OCI-LY3 (cell line): ENCODE measurements at regions not wholly inside any gene's neighbourhood (a gene's known extent, or its start where the extent isn't known, plus 50 kb on each side); places are given as distances from the start of the nearest gene placed in this dataset.

Experiments used
- H2AFZ ChIP-seq: fragments of 200-600, 300-600 bp; shearing (Covaris generic); 2 replicates; pipeline ENCODE4 v1.6.0; 2014; ENCODE audit warnings: antibody characterized with exemption, low read depth, low read length
- H3K27ac ChIP-seq: fragments of 200-600, 300-600 bp; sonication (generic); 2 replicates; pipeline ENCODE4 v1.5.1; 2014; ENCODE audit warnings: mild to moderate bottlenecking, low read length, moderate library complexity, mixed read lengths
- H3K27me3 ChIP-seq: fragments of 200-600, 300-600 bp; sonication (generic); 2 replicates; pipeline ENCODE4 v1.6.1; 2014; ENCODE audit warnings: low read depth, low read length, mixed read lengths
- H3K36me3 ChIP-seq: fragments of 200-600, 300-600 bp; sonication (generic); replicated peaks from 2 replicates; pipeline ENCODE3; 2014; ENCODE audit warnings: low read depth, low read length, mixed read lengths
- H3K4me1 ChIP-seq: fragments of 300-600, 200-600 bp; sonication (generic); 2 replicates; pipeline ENCODE4 v1.6.1; 2014; ENCODE audit warnings: low read length, mixed read lengths
- H3K4me2 ChIP-seq: fragments of 200-600, 300-600 bp; sonication (generic); 2 replicates; pipeline ENCODE4 v1.6.1; 2014; ENCODE audit warnings: low read length, mixed read lengths
- H3K4me3 ChIP-seq: fragments of 300-600, 200-600 bp; sonication (generic); 2 replicates; pipeline ENCODE4 v1.5.1; 2014; ENCODE audit warnings: antibody characterized with exemption, mild to moderate bottlenecking, low read length, moderate library complexity
- H3K79me2 ChIP-seq: fragments of 300-600, 200-600 bp; shearing (Covaris generic); 2 replicates; pipeline ENCODE4 v1.6.1; 2014; ENCODE audit warnings: mild to moderate bottlenecking, low read length, mixed read lengths
- H3K9ac ChIP-seq: fragments of 300-600, 200-600 bp; shearing (Covaris generic); 2 replicates; pipeline ENCODE4 v1.6.0; 2014; ENCODE audit warnings: mild to moderate bottlenecking, low read length, moderate library complexity
- H3K9me3 ChIP-seq: fragments of 200-600, 300-600 bp; shearing (Covaris generic); 2 replicates; pipeline ENCODE4 v1.6.1; 2014; ENCODE audit warnings: low read length, mixed read lengths; ENCODE audit not compliant: insufficient read depth
- H4K20me1 ChIP-seq: fragments of 200-600, 300-600 bp; sonication (generic); 2 replicates; pipeline ENCODE4 v1.6.1; 2016; ENCODE audit warnings: low read length, mixed read lengths; ENCODE audit not compliant: insufficient read depth
- EZH2phosphoT487 ChIP-seq: fragments of 200-600 bp; shearing (Covaris generic); IDR thresholded peaks from 2 replicates; pipeline ENCODE4 v1.6.1; 2018; ENCODE audit warnings: antibody characterized with exemption, mixed run types, low read depth
- TF ChIP-seq, protein P1 (sequence below): fragments of 200-600, 300-600 bp; sonication (generic); IDR thresholded peaks from 2 replicates; pipeline ENCODE4 v1.5.1; 2014; ENCODE audit warnings: antibody characterized with exemption, low read length, low read depth

DNA sequence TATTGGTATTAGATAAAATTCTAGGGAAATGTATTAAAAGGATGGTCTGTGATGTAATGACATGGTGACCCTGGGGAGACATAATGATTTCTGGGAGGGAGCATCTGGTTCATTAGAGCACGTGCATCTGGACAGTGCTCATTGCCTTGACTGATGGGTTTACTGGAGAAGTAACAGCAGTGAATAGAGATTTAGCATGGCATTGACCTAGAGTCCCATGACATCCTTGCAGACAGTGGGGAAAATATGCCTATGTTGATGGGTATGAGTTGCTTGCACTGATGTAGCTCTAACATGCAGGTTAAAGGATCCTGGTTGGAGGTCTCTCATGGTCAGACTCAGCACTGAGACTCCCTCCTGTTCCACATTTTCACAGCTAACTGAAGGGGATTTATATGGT lies 164.1 kb upstream of the OLIG3 start:
- Histone ChIP-seq H3K27me3 (no peaks in the 10 kb centered on the region), H3K36me3 (no peaks in the 10 kb centered on the region), H3K27ac (no peak overlapping the region), H3K9ac (no peak overlapping the region), H3K9me3 (no peaks in the 10 kb centered on the region), H3K4me2 (no peak overlapping the region), H3K79me2 (no peaks in the 10 kb centered on the region), H3K4me3 (no peak overlapping the region), H2AFZ (no peak overlapping the region), H3K4me1 (peaks cover 5% of the 10 kb centered on the region; the same call in 1 of the 2 replicates), H4K20me1 (no peaks in the 10 kb centered on the region)
- TF ChIP-seq, protein P1, sequence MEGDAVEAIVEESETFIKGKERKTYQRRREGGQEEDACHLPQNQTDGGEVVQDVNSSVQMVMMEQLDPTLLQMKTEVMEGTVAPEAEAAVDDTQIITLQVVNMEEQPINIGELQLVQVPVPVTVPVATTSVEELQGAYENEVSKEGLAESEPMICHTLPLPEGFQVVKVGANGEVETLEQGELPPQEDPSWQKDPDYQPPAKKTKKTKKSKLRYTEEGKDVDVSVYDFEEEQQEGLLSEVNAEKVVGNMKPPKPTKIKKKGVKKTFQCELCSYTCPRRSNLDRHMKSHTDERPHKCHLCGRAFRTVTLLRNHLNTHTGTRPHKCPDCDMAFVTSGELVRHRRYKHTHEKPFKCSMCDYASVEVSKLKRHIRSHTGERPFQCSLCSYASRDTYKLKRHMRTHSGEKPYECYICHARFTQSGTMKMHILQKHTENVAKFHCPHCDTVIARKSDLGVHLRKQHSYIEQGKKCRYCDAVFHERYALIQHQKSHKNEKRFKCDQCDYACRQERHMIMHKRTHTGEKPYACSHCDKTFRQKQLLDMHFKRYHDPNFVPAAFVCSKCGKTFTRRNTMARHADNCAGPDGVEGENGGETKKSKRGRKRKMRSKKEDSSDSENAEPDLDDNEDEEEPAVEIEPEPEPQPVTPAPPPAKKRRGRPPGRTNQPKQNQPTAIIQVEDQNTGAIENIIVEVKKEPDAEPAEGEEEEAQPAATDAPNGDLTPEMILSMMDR: no peak
- no peak for TF ChIP-seq EZH2phosphoT487

GRCh38 chr6:137659871-137660270 lies 165.7 kb upstream of the OLIG3 start:
- H3K4me1 ChIP-seq: peaks cover 5% of the 10 kb centered on the region; the same call in 1 of the 2 replicates
- no peak overlapping the region for H3K4me2 ChIP-seq
- H3K4me3 ChIP-seq: no peak overlapping the region
- H3K27ac ChIP-seq: no peak overlapping the region
- no peak overlapping the region for H2AFZ ChIP-seq
- H3K9me3 ChIP-seq: no peaks in the 10 kb centered on the region
- TF ChIP-seq EZH2phosphoT487: no peak
- TF ChIP-seq, protein P1: no peak
- no peaks in the 10 kb centered on the region for H3K79me2 ChIP-seq
- H3K27me3 ChIP-seq: no peaks in the 10 kb centered on the region
- H3K9ac ChIP-seq: no peak overlapping the region
- H4K20me1 ChIP-seq: no peaks in the 10 kb centered on the region
- H3K36me3 ChIP-seq: no peaks in the 10 kb centered on the region

- Histone ChIP-seq H3K27me3 (no peaks in the 10 kb centered on the region), H3K9me3 (no peaks in the 10 kb centered on the region), H3K79me2 (no peaks in the 10 kb centered on the region), H4K20me1 (no peaks in the 10 kb centered on the region), H3K4me2 (no peak overlapping the region), H3K36me3 (no peaks in the 10 kb centered on the region), H3K4me3 (no peak overlapping the region), H2AFZ (no peak overlapping the region), H3K9ac (no peak overlapping the region), H3K27ac (no peak overlapping the region), H3K4me1 (peaks cover 5% of the 10 kb centered on the region; the same call in 1 of the 2 replicates)
- no peak for TF ChIP-seq EZH2phosphoT487
- TF ChIP-seq, protein P1: no peak
These were observed 166.1 kb upstream of the OLIG3 start for GRCh38 chr6:137660296-137660731.

GRCh38 chr6:137661601-137662000 lies 167.4 kb upstream of the OLIG3 start:
- no peaks in the 10 kb centered on the region for H3K36me3 ChIP-seq
- no peaks in the 10 kb centered on the region for H4K20me1 ChIP-seq
- no peaks in the 10 kb centered on the region for H3K79me2 ChIP-seq
- H3K9me3 ChIP-seq: no peaks in the 10 kb centered on the region
- TF ChIP-seq, protein P1: peak; percentile 62
- TF ChIP-seq EZH2phosphoT487: no peak
- H3K9ac ChIP-seq: no peak overlapping the region
- H3K4me1 ChIP-seq: peaks cover 5% of the 10 kb centered on the region; the same call in 1 of the 2 replicates
- H2AFZ ChIP-seq: 0 out of 2 replicates have a peak overlapping the region, but pooled peaks have one; percentile 86
- no peaks in the 10 kb centered on the region for H3K27me3 ChIP-seq
- H3K27ac ChIP-seq: no peak overlapping the region
- H3K4me3 ChIP-seq: peak overlapping the region; percentile 42; the same call in 1 of the 2 replicates
- H3K4me2 ChIP-seq: peak overlapping the region; percentile 47
